ENCODE measurements at regions not wholly inside any gene's neighbourhood (a gene's known extent, or its start where the extent isn't known, plus 50 kb on each side); places are given as distances from the start of the nearest gene placed in this dataset.
"Not testable (repeated sequence)": the region's sequence is repeated elsewhere in the genome, so short reads cannot be mapped to it uniquely, and the experiment has no call there.

- no peak for DNase-seq (ENCODE audit: low read depth)
These were observed 103.0 kb upstream of the UBE2E2 start for GRCh38 chr3:23100106-23100505.

GRCh38 chr3:23103764-23104163, 99.4 kb upstream of the UBE2E2 start:
- no peak for DNase-seq (ENCODE audit: low read depth)

- no peak for DNase-seq (ENCODE audit: low read depth)
These were observed 98.1 kb upstream of the UBE2E2 start for GRCh38 chr3:23105048-23105447.

GRCh38 chr3:23106666-23107065, 96.5 kb upstream of the UBE2E2 start:
- no peak for DNase-seq (ENCODE audit: low read depth)

- no peak for DNase-seq (ENCODE audit: low read depth)
These were observed 95.9 kb upstream of the UBE2E2 start for GRCh38 chr3:23107221-23107620.

GRCh38 chr3:23108451-23109057, 94.6 kb upstream of the UBE2E2 start:
- DNase-seq (ENCODE audit: low read depth): no peak

GRCh38 chr3:23111286-23111685, 91.8 kb upstream of the UBE2E2 start:
- no peak for DNase-seq (ENCODE audit: low read depth)

GRCh38 chr3:23111797-23112196, 91.3 kb upstream of the UBE2E2 start:
- no peak for DNase-seq (ENCODE audit: low read depth)

- DNase-seq (ENCODE audit: low read depth): no peak
These were observed 90.6 kb upstream of the UBE2E2 start for GRCh38 chr3:23112491-23112890.

GRCh38 chr3:23113455-23114171, 89.5 kb upstream of the UBE2E2 start:
- DNase-seq (ENCODE audit: low read depth): no peak

GRCh38 chr3:23114432-23114831, 88.7 kb upstream of the UBE2E2 start:
- DNase-seq (ENCODE audit: low read depth): no peak

- no peak for DNase-seq (ENCODE audit: low read depth)
These were observed 87.8 kb upstream of the UBE2E2 start for GRCh38 chr3:23115171-23115877.

- DNase-seq (ENCODE audit: low read depth): no peak
These were observed 86.9 kb upstream of the UBE2E2 start for GRCh38 chr3:23116081-23116837.

- DNase-seq (ENCODE audit: low read depth): no peak
These were observed 85.3 kb upstream of the UBE2E2 start for GRCh38 chr3:23117856-23118255.

- no peak for DNase-seq (ENCODE audit: low read depth)
These were observed 75.9 kb upstream of the UBE2E2 start for GRCh38 chr3:23127196-23127595.

- no peak for DNase-seq (ENCODE audit: low read depth)
These were observed 74.5 kb upstream of the UBE2E2 start for GRCh38 chr3:23128655-23129054.

GRCh38 chr3:23129117-23129516, 74.0 kb upstream of the UBE2E2 start:
- DNase-seq (ENCODE audit: low read depth): no peak

GRCh38 chr3:23129817-23130216, 73.3 kb upstream of the UBE2E2 start:
- no peak for DNase-seq (ENCODE audit: low read depth)

GRCh38 chr3:23130406-23130805, 72.7 kb upstream of the UBE2E2 start:
- DNase-seq (ENCODE audit: low read depth): no peak

GRCh38 chr3:23135026-23135785, 67.9 kb upstream of the UBE2E2 start:
- DNase-seq (ENCODE audit: low read depth): no peak

GRCh38 chr3:23136054-23136453, 67.1 kb upstream of the UBE2E2 start:
- DNase-seq (ENCODE audit: low read depth): no peak

GRCh38 chr3:23144051-23144450, 59.1 kb upstream of the UBE2E2 start:
- DNase-seq (ENCODE audit: low read depth): not testable (repeated sequence)
